H1 (cell line): ENCODE measurements at regions not wholly inside any gene's neighbourhood (a gene's known extent, or its start where the extent isn't known, plus 50 kb on each side); places are given as distances from the start of the nearest gene placed in this dataset.

Source experiments
- ATF2 ChIP-seq: IDR thresholded peaks from 2 replicates; pipeline ENCODE4 v1.6.1; 2012; ENCODE audit warnings: low read length, inconsistent platforms
- EZH2 ChIP-seq: fragments of 200-600 bp; sonication (generic); IDR thresholded peaks from 2 replicates; pipeline ENCODE4 v1.7.1; 2012; ENCODE audit warnings: low read depth, mild to moderate bottlenecking, moderate library complexity, low read length, inconsistent platforms; ENCODE audit not compliant: severe bottlenecking
- FOSL1 ChIP-seq: IDR thresholded peaks from 2 replicates; pipeline ENCODE4 v1.6.1; 2011; ENCODE audit warnings: mild to moderate bottlenecking, low read depth, low read length, moderate library complexity; ENCODE audit not compliant: insufficient read depth
- PHF8 ChIP-seq: fragments of 200-600 bp; sonication (generic); conservative IDR thresholded peaks from 2 replicates; pipeline ENCODE4 v1.7.1; 2012; ENCODE audit warnings: low read depth, mild to moderate bottlenecking, inconsistent platforms, low read length, moderate library complexity

- TF ChIP-seq EZH2 = no peak
- TF ChIP-seq PHF8 = no peak
- no peak for TF ChIP-seq FOSL1
- TF ChIP-seq ATF2 = no peak
- TF ChIP-seq, all 59 proteins: peak for 0
These were observed 296.6 kb downstream of the PLOD2 start (continued) for GRCh38 chr3:145864336-145864735.
